HG03135 (cell line): ENCODE measurements at regions not wholly inside any gene's neighbourhood (a gene's known extent, or its start where the extent isn't known, plus 50 kb on each side); places are given as distances from the start of the nearest gene placed in this dataset.

Experiments used
- ATAC-seq: cut with Tn5 transposase; IDR thresholded peaks from one replicate; pipeline ENCODE4 v1.9.1; 2021; ENCODE audit warnings: mild to moderate bottlenecking, moderate library complexity; ENCODE audit not compliant: unreplicated experiment

DNA sequence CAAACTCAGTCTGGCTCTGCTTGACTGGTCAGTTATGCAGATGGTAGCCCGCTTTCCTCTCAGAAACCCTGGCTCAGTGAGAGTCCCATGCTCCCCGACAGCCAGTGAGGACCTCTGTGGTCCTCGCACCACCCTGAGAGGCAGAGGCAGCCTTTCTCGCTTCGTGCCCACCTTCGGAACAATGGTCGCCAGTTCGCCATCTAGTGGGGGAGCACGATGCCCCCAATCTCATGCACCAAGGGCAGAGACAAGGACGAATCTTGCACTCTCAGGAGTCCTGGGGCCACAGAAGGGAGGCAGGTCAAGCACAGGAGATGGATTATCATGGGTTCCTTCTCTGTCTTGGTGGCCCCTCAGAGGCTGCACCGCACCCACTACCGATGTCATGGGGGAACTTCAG, 75.2 kb downstream of the RHCG start:
- ATAC-seq: no peak

DNA sequence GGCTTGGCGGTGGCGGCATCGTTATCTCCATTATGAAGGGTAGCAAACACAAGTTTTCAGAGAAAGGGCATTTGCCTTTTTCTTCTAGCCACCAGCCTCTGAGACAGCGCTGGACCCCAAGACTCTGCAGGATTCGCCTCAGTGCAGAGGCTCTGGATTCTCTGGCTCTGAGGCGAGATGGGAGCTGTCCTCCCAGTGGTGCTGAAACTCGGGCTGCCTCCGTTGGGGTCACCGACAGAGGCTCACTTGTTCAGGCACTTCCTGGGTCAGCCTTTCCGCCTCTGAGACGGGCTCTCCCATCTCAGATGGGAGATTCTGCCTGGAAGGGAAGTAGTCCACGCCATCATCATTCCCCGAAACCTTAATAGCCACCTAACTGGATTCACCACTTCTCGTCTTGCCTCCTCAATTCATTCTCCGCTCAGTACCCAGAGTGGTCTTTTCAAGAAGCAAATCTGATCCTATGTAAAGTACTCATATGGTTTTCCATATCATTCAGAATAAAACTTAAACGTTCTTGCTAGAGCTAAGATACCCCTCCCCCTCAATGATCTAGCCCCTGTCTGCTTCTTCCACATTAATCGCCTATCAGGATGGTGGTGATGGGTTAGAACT, 76.9 kb downstream of the RHCG start:
- no peak for ATAC-seq

DNA sequence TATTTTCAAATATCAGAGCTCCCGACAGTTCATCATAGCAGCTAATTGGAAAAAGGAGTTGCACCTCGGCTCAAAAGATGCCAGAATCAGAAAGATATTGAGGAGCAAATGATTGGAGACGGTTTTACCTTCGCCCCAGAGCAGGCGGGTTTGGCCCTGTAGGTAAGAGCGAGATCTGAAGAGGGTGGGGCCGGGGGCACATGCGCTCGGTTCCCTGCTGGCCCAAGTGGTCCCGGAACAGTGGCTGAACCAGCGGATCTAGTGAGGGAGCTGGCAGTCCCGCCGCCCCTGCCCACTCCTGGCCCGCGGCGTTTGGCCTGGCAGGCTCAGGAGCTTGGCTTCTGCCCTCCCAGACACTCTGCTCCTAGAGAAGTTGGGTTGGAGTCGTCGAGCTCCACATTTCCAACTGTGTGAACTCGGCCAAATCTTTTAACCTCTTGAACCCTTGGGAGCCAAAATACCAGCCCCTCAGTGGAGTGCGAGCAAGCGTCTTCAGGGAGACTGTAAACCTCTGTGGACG, 79.1 kb downstream of the RHCG start:
- ATAC-seq: no peak

DNA sequence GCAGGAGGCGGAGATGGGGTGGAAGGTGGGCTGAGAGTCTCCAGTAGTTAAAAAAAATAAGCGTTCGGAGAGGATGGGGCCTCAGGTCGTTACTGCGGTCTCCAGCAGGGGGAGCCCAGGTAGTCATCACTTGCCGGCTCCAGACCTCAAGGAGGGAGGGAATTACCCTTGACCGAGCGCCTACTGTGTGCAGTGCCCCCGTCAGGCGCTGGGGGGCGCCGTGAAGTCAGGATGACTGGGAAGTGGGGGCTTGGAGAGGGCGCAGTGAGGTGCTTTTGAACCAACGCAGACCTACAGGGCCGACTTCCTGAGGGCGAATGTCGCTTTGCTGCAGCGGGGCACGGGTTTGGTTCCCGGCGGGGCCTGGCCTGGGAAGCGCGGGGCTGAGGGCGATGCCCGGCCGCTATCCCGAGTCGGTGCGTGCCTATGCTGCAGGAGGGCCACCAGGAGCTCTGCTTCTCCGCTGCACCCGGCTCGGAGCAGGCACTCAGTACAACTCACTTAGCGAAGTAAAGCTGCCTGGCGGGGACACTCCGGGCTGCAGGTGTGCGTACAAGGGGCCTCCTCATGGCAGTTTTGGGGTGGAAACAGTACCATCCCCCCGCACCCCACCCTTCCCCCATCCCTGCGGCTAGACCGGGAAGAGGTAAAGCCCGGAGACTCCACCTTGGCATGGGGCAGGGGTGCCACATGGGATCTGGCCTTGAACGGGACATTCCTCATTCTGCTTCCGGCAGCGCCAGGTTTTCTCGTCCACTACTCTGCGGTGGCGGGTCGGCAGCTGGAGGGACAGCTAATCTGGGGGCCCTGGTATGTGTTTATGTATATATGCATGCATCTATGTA, 79.8 kb downstream of the RHCG start:
- peak; percentile 78 for ATAC-seq

DNA sequence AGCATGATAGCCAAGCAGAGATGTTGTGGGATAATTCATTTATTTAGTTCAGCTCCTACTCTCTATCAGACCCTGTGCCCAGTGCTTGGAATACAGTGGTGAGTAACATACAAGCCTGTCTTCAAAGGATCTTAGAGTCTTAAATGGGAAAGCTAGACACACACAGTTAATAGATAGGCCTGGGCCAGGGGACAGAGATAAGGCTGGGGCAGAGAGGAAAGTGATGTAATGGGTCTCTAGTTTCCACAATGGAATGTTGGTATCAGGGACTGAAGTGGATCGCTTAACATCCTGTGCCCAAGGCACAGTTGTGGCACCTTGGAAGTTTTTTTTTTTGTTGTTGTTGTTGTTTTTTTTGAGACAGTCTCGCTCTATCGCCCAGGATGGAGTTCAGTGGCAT, 79.9 kb upstream of the POLG start:
- no peak for ATAC-seq

DNA sequence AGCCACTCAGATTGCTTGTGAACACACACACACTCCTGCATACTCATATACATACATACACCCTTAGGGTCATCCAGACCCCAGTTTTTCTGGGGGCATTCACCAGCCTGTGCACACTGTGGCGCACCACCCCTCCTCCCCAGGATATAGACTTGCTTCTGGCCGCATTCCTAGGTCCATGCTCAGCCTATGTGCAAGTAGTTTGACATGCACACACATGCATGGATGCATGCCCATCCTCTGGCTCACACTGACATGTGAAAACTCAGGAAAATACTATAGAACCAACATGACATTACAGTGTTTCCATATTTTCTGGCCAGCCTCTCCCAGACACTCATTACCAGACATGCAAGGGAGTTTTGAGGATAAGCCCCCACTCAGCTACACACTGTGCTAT, 79.3 kb upstream of the POLG start:
- no peak for ATAC-seq

DNA sequence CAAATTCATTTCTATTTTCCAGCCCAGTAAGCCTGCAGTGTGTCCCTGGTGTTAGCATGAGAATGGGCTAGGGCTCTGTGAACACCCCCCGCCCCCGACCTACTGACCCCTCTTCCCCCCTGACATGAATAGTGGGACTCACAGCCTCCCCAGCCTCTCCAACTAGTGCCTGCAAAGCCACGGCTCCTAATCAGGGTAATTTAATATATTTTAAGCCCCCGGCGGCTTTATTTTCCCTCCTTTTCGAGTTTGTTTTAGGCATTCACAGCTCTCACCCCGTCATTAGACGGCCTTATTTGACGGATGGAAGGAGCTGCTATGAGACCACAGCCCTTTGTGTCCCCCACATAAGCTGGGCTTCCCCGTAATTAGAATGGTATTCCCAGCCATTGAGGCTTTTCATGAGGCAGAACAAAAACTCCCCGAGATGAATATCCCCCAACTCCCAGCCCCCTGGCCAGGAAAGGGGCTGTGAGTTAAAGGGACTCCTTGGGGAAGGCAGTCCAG, 78.3 kb upstream of the POLG start:
- ATAC-seq: no peak

DNA sequence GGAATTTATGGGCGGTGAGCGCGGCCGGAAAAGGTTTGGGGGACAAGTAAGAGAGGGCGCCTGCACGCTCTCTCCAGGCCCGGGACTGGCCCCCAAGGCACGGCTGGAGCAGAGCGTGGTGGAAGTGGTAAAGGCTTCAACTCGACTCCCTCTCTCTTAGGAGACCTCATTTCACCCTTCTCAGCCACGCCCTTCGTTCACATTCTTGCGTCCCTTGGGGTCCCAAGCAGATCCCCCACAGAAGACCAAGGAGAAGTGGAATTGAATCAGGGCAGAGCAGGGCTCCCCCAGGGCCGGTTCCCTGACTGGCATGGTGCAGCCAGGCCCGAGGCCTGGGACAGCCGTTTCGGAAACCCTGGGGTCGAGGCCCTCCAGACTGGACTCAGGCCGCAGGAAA, 75.4 kb upstream of the POLG start:
- ATAC-seq: no peak

DNA sequence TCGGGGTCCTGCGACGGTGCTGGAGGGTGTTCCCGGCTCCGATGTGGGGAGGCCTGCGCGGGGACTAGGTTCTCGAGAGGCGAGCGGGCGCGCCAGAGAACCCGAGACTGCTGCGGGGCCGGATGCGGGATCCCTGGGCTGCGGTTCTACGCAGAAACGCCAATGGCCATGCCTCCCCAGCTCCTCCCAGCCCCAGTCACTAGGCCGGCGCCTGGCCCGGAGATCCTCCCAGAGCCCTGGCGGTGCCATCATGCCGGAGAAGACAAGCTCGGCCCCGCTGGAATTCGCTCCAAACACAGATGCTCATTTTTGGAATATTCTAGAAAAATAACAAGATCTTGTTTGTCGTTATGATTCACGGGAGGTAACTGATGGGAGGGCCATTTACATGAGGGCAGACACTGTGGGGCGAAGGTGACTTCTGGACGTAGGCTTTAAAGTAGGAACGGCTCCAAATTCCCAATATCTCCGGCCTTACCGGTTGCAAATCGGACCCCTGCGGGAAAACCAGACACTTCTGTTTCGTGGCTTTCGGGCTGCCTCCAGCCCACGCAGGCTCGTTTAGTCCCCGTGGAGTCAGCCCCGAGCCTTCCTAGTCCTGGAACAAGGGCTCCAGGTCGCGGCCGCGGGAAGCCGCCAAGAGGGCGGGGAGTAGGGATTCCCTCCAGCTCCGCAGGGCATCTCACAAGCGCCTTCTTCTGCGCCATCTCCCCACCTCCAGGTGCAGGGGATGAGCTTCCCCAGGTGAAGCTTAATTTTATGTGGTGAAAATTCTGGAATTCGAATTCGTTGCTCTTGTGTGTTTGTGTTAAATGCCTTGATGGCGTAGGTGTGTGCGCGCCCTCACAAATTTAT, 74.8 kb upstream of the POLG start:
- no peak for ATAC-seq

DNA sequence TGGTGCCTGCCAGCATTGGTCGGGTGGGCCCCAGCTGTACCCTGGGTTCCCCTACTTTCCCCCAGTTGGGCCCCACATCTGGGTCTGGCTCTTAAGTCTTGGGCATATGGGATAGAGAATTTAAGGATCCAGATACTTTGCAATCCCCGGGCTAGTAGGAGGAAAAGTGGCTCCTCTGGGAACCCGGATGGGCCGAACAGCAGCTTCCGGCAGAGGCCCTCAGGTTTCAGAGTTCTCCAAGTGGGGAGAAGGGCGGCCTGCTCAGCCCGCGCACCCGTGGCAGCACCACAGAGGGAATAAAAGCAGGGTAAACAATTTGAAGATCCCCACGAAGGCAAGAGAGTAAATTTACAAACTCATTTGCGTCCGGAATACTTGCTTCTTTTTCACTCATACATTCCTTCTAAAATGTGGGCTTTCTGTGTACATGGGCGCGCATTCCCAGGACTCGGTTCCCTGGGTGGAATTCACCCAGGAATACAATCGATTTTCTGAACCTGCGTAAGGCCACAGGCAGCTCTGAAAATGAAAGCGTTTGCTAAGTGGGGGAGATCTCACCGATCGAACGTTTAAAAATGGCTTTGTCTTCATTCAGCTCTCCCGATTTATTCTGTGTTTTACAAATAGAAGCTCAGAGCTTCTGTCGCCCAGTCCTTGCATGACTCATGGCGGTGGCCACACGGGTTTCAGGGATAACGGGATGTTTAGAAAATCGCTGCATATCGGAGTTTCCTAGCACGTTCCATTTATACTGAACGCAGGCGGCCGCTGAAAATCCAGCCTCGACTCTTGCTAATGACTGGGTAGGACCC, 74.0 kb upstream of the POLG start:
- ATAC-seq: no peak

DNA sequence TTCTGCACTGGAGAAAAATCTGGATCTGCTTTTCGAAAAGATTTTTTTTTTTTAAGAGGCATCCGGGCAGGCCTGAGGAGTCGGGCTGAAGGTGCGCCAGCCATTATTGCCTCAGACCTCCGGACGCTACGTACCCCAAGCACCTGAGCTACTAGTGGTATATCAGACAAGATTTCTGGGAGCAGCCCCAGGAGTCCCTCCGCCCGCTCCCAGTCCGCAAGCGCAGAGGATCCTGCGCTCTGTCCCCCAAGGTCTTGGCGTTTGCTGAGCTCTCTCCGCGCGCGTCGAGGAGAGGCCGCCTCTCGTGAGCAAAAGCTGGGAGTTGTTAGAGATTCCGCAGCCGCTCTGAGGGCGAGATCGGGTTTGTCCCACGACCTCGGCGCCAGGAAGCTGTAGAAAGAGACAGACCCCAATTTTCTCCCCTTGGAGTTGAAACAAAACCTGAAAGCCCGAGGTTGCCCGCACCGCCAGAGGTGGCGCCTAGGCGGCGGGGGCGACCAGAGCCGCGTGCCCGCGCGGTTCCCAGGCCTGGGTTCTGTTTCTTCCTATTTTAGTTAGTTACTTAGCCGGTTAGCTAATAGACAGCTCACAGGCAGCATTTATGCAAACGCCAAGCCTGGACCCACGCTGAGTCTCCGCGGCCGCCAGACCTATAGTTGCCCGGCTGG, 72.5 kb upstream of the POLG start:
- ATAC-seq: no peak

DNA sequence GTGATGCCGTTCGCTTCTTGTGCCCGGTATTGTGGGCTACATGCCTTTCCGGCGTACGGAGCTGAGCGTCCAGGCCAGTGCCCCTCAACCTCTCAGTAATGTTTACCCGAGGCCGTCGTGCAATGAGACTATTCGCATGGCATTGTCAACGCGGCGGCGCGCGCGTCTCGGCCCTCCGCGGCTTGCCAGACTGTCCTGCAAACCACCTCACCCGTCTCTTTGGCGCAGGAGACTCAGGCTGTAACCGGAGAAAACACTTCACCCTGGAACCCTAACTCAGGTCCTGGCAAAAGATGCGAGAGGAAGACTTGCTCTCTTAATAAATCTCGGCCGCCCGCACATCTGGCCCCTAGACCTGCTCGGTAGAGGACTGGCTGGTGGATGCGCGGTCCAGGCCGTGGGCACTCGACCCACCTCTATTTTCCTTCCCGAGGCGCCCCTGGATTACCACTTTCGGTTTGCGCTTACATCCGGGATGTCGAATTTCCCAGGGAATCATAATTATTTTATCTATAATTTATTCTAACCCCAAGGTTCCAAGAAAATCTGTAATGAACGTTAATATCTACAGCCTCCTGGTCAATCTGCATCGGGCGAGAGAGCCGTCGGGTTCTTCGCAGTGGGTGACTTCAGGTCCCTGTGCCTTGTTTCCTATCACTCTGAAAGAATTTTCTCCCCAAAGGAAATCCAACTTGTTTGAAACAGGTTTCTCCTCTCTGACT, 71.8 kb upstream of the POLG start:
- ATAC-seq: no peak

DNA sequence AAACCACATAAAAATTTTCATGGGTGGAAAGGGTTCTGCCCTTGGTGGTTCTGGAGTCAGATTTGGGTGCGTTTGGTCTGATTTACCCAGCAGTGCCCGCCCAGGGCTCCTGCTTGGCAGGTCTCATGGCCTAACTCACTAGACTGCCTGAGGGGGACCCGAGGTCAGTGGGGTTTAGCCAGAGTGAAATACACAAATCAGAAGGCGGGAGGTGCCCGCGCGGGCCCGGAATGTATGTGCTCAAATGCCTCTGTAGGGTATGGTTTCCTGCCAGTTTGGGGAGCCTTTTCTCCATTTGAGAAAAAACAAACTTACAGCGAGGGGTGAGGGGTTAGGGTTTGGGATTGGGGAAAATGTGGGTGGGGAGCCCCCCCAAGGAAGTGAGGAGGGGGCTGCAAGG, 70.9 kb upstream of the POLG start:
- ATAC-seq: no peak

DNA sequence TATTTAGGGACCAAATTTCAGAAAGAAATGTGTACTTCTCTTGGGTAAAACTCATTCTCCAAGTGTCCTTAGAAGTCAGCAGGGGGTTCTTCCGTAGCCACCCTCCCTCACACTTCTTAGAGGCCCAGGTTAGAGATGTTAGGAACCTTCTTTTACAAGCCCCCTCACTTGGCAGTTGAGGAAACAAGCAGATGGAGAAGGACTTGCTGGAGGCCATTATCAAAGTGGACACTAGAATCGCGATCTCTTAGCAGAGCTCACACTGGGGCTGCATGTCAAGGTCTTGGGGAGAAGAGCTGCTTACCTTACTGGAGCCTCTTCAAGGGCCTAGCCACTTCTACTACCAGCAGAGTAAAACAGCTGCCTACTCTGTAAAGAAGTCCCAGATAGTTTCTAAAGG, 69.4 kb upstream of the POLG start:
- ATAC-seq: no peak

DNA sequence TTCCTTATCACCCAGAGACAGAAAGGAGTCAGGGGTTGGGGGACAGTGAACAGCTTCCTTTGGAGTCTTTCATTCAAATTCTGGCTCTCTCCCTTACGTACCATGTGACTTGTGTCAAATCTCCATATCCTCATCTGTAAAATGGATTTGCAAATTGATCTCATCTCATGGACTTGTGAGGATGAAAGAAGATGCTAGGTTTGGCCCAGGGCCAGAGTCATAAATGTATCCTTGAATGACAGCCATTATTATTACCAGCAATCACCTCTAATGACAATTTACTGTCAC, 67.8 kb upstream of the POLG start:
- ATAC-seq: no peak

DNA sequence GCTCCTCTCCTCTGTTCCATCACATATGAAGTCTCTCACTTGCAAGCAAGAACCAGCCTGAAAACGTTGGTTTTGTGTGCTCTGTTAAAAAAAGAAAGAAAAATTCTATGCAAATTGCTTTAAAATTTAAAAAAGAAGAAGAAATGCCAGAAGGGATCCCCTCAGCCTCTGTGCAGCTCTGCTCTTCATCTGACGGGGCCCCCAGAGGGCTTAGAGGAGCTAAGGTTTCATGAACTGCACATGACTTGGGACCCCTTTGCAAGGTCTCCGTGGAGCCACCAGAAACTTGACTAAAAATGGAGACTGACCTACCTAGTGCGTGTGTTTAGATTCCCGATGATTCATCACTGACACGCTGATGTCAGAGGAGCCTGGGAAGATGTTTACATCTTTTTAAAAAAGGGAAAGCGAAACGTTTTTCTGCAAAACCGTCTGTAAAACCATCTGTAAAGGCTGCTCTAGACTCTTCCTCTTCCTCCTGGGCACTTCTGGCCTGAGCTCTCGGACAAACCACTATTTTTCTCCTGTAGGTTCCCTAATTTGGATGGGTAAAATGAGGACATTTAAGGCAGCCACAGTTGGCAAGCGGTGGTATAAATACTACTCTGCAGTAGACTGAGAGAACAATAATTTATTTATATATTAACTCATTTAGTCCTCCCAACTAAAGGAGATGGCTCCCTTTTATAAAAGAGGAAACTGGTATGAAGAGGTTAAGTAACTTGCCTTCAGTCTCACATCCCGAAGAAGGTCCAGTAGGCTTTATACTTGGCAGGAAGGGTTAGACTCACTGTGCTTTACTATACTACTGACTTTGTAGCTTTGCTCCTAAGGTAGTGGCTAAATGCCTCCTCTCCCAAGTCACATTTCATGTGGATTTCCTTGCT, 67.2 kb upstream of the POLG start:
- no peak for ATAC-seq

DNA sequence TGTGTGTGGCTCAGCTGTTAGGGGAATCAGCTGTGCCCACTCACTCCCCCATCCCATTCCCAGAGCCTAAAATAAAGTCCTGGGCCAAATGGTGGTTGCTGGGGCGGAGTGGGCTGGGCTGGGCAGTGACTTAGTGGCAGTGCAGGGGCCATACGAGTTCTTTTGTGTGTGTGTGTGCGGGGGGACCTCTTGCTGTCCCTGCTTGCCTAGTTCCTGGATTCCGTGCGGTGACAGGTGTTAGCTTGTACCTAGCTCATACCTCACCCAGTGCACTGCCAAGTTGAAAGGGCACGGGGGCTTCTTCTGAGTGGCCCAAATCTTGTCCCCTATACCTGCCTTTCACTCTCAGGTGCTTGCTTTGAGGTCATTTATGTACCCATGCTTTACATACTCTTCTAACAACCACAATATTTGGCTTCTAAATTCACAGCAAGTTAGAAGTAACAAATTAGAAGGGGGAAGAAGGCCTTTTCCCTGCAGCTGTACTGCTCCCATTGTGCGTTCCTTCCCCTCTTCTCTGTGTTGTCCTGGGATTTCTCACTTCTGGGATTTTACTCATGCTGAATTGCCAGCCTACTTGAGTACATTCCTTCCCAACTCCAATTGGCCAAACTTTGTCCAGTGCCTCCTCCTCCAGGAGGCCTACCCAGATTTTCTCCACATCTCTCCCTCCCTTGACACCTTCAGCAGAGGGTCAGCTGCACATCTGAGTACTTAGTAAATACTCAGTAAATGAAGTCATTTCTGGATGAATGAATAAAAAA, 66.3 kb upstream of the POLG start:
- no peak for ATAC-seq
